ENCODE measurements at regions not wholly inside any gene's neighbourhood (a gene's known extent, or its start where the extent isn't known, plus 50 kb on each side); places are given as distances from the start of the nearest gene placed in this dataset.
"Not testable (repeated sequence)": the region's sequence is repeated elsewhere in the genome, so short reads cannot be mapped to it uniquely, and the experiment has no call there.

GRCh38 chr20:39705032-39705431 is 742.9 kb downstream of the DHX35 start:
- DNase-seq, result peak in 1 of 3 donors; percentile 58

GRCh38 chr20:39703357-39703756 is 741.2 kb downstream of the DHX35 start:
- not testable (repeated sequence) for DNase-seq

GRCh38 chr20:39702701-39703349 is 740.7 kb downstream of the DHX35 start:
- no peak for DNase-seq

- DNase-seq, result no peak
Observed at GRCh38 chr20:39700528-39700927, 738.4 kb downstream of the DHX35 start.

- peak in 1 of 3 donors; percentile 68 for DNase-seq
Observed at GRCh38 chr20:39699166-39699725, 737.1 kb downstream of the DHX35 start.

- DNase-seq, result no peak
Observed at GRCh38 chr20:39698752-39699151, 736.6 kb downstream of the DHX35 start.

GRCh38 chr20:39691151-39691862 is 729.2 kb downstream of the DHX35 start:
- DNase-seq, result no peak

GRCh38 chr20:39676857-39677391 is 714.8 kb downstream of the DHX35 start:
- DNase-seq, result no peak

GRCh38 chr20:39676241-39676640 is 714.1 kb downstream of the DHX35 start:
- DNase-seq, result no peak

GRCh38 chr20:39674842-39675241 is 712.7 kb downstream of the DHX35 start:
- DNase-seq, result no peak

GRCh38 chr20:39670988-39671387 is 708.8 kb downstream of the DHX35 start:
- no peak for DNase-seq

GRCh38 chr20:39669659-39670058 is 707.5 kb downstream of the DHX35 start:
- no peak for DNase-seq

GRCh38 chr20:39668038-39668437 is 705.9 kb downstream of the DHX35 start:
- no peak for DNase-seq

GRCh38 chr20:39661833-39662232 is 699.7 kb downstream of the DHX35 start:
- peak in 1 of 3 donors; percentile 37 for DNase-seq

GRCh38 chr20:39660965-39661364 is 698.8 kb downstream of the DHX35 start:
- DNase-seq, result no peak

- DNase-seq, result peak in 1 of 3 donors; percentile 65
Observed at GRCh38 chr20:39660226-39660625, 698.1 kb downstream of the DHX35 start.

- DNase-seq, result no peak
Observed at GRCh38 chr20:39658662-39659409, 696.7 kb downstream of the DHX35 start.

- DNase-seq, result no peak
Observed at GRCh38 chr20:39654171-39654570, 692.0 kb downstream of the DHX35 start.

GRCh38 chr20:39651645-39652325 is 689.6 kb downstream of the DHX35 start:
- DNase-seq, result no peak

- no peak for DNase-seq
Observed at GRCh38 chr20:39646874-39647413, 684.8 kb downstream of the DHX35 start.

GRCh38 chr20:39645131-39645530 is 683.0 kb downstream of the DHX35 start:
- peak; percentile 19 to 78 (median 28) for DNase-seq
